Nephron progenitor cell (in vitro differentiated cells): ENCODE measurements at regions not wholly inside any gene's neighbourhood (a gene's known extent, or its start where the extent isn't known, plus 50 kb on each side); places are given as distances from the start of the nearest gene placed in this dataset.

Source experiments
- DNase-seq: peaks from one replicate; pipeline ENCODE4 v3.0.0; 2021
- H3K27ac Mint-ChIP-seq: 2 replicates; pipeline ENCODE4 v1.8.0; 2021; ENCODE audit warnings: mild to moderate bottlenecking, moderate library complexity, mixed read lengths
- H3K27me3 Mint-ChIP-seq: 2 replicates; pipeline ENCODE4 v1.8.0; 2021; ENCODE audit warnings: mild to moderate bottlenecking, low read depth, mixed read lengths; ENCODE audit not compliant: poor library complexity
- H3K36me3 Mint-ChIP-seq: 2 replicates; pipeline ENCODE4 v1.8.0; 2021; ENCODE audit warnings: low read depth, mixed read lengths
- H3K4me1 Mint-ChIP-seq: 2 replicates; pipeline ENCODE4 v1.8.0; 2021; ENCODE audit warnings: mixed read lengths
- H3K4me3 Mint-ChIP-seq: 2 replicates; pipeline ENCODE4 v1.8.0; 2021; ENCODE audit warnings: mild to moderate bottlenecking, moderate library complexity, mixed read lengths
- H3K9me3 Mint-ChIP-seq: 2 replicates; pipeline ENCODE4 v1.8.0; 2021; ENCODE audit warnings: mild to moderate bottlenecking, moderate library complexity, mixed read lengths
- CTCF ChIP-seq: fragments of 200-600 bp; sonication (generic); IDR thresholded peaks from 2 replicates; pipeline ENCODE4 v1.5.0; 2021; ENCODE audit warnings: antibody characterized with exemption

GRCh38 chr9:23532282-23532681, 293.8 kb downstream of the ELAVL2 start:
- Mint-ChIP-seq H3K27ac (no peak overlapping the region), H3K9me3 (peaks cover 8% of the 10 kb centered on the region), H3K4me1 (peaks cover 8% of the 10 kb centered on the region), H3K36me3 (no peaks in the 10 kb centered on the region), H3K27me3 (no peaks in the 10 kb centered on the region), H3K4me3 (no peak overlapping the region)
- no peak for DNase-seq
- TF ChIP-seq CTCF, result no peak

- Mint-ChIP-seq H3K4me3 (peak overlapping the region; percentile 78), H3K27me3 (peaks cover 5% of the 10 kb centered on the region), H3K9me3 (no peaks in the 10 kb centered on the region), H3K27ac (peak overlapping the region; percentile 33), H3K36me3 (no peaks in the 10 kb centered on the region), H3K4me1 (peaks cover 32% of the 10 kb centered on the region)
- DNase-seq, result peak; percentile 27
- no peak for TF ChIP-seq CTCF
Observed at GRCh38 chr9:23537192-23538066, 288.6 kb downstream of the ELAVL2 start.

- H3K27me3 Mint-ChIP-seq, result peaks cover 5% of the 10 kb centered on the region
- H3K9me3 Mint-ChIP-seq, result no peaks in the 10 kb centered on the region
- no peak overlapping the region for H3K27ac Mint-ChIP-seq
- H3K4me1 Mint-ChIP-seq, result peaks cover 32% of the 10 kb centered on the region
- H3K4me3 Mint-ChIP-seq, result peak overlapping the region; percentile 78
- TF ChIP-seq CTCF, result no peak
- H3K36me3 Mint-ChIP-seq, result no peaks in the 10 kb centered on the region
- no peak for DNase-seq
Observed at GRCh38 chr9:23538067-23538402, 288.0 kb downstream of the ELAVL2 start.

GRCh38 chr9:23538461-23539003, 287.5 kb downstream of the ELAVL2 start:
- H3K4me1 Mint-ChIP-seq, result peaks cover 36% of the 10 kb centered on the region
- H3K9me3 Mint-ChIP-seq, result no peaks in the 10 kb centered on the region
- no peaks in the 10 kb centered on the region for H3K36me3 Mint-ChIP-seq
- H3K27ac Mint-ChIP-seq, result no peak overlapping the region
- H3K27me3 Mint-ChIP-seq, result peaks cover 5% of the 10 kb centered on the region
- no peak for TF ChIP-seq CTCF
- H3K4me3 Mint-ChIP-seq, result peak overlapping the region; percentile 78
- DNase-seq, result no peak

- no peak for DNase-seq
- no peaks in the 10 kb centered on the region for H3K36me3 Mint-ChIP-seq
- H3K27me3 Mint-ChIP-seq, result peaks cover 5% of the 10 kb centered on the region
- H3K9me3 Mint-ChIP-seq, result no peaks in the 10 kb centered on the region
- no peak overlapping the region for H3K27ac Mint-ChIP-seq
- TF ChIP-seq CTCF, result no peak
- peaks cover 38% of the 10 kb centered on the region for H3K4me1 Mint-ChIP-seq
- H3K4me3 Mint-ChIP-seq, result no peak overlapping the region
Observed at GRCh38 chr9:23539311-23539710, 286.7 kb downstream of the ELAVL2 start.

- no peak overlapping the region for H3K27ac Mint-ChIP-seq
- H3K4me3 Mint-ChIP-seq, result no peak overlapping the region
- H3K27me3 Mint-ChIP-seq, result peaks cover 5% of the 10 kb centered on the region
- H3K36me3 Mint-ChIP-seq, result no peaks in the 10 kb centered on the region
- H3K4me1 Mint-ChIP-seq, result peaks cover 33% of the 10 kb centered on the region
- no peak for TF ChIP-seq CTCF
- no peak for DNase-seq
- H3K9me3 Mint-ChIP-seq, result no peaks in the 10 kb centered on the region
Observed at GRCh38 chr9:23541976-23542375, 284.1 kb downstream of the ELAVL2 start.
